CD8-positive, alpha-beta memory T cell (primary cell): ENCODE measurements at regions not wholly inside any gene's neighbourhood (a gene's known extent, or its start where the extent isn't known, plus 50 kb on each side); places are given as distances from the start of the nearest gene placed in this dataset.
"Not testable (repeated sequence)": the region's sequence is repeated elsewhere in the genome, so short reads cannot be mapped to it uniquely, and the experiment has no call there.

Source experiments
- CTCF ChIA-PET: fragments of 350-600 bp; sonication (Branson Sonifier 250); formaldehyde crosslinking; loops from one replicate; lab custom pipeline; 2021; ENCODE audit warnings: antibody characterized with exemption; lab: Charles Lee
- POLR2A ChIA-PET: fragments of 350-600 bp; sonication (Branson Sonifier 250); formaldehyde crosslinking; loops from one replicate; lab custom pipeline; 2021; ENCODE audit warnings: antibody characterized with exemption; lab: Charles Lee
- DNase-seq, 5 donors: peaks; one replicate each; pipeline versions ENCODE4 v3.0.0 to v3.0.0-alpha.2; 2020 to 2022; ENCODE audit warnings: mixed read lengths in 1 of 5
- H3K27ac ChIP-seq: one replicate; pipeline ENCODE4 v1.7.0; 2013; ENCODE audit warnings: low read depth, mild to moderate bottlenecking, low read length, moderate library complexity
- H3K27me3 ChIP-seq: 2 replicates; pipeline ENCODE4 v1.7.0; 2013; ENCODE audit warnings: low read length, mild to moderate bottlenecking; ENCODE audit not compliant: insufficient read depth, poor library complexity, severe bottlenecking
- H3K36me3 ChIP-seq: 2 replicates; pipeline ENCODE4 v1.7.0; 2013; ENCODE audit warnings: mild to moderate bottlenecking, low read length, moderate library complexity; ENCODE audit not compliant: insufficient read depth
- H3K4me1 ChIP-seq: 2 replicates; pipeline ENCODE4 v1.7.0; 2013; ENCODE audit warnings: mild to moderate bottlenecking, low read length, moderate library complexity; ENCODE audit not compliant: insufficient read depth
- H3K4me3 ChIP-seq: 2 replicates; pipeline ENCODE4 v1.7.0; 2013; ENCODE audit warnings: mild to moderate bottlenecking, low read length
- H3K9me3 ChIP-seq: 2 replicates; pipeline ENCODE4 v1.7.0; 2013; ENCODE audit warnings: mild to moderate bottlenecking, low read length
- H3K27ac Mint-ChIP-seq, 8 donors: one replicate each; pipeline ENCODE4 v1.8.0; 2020 to 2021; ENCODE audit warnings: mixed read lengths in 8 of 8, mild to moderate bottlenecking in 6 of 8, inconsistent platforms in 3 of 8, moderate library complexity in 3 of 8
- H3K27me3 Mint-ChIP-seq, 2 donors: one replicate each; pipeline ENCODE4 v1.8.0; 2020 to 2021; ENCODE audit warnings: mixed read lengths in 2 of 2, mild to moderate bottlenecking in 1 of 2, moderate library complexity in 1 of 2
- H3K36me3 Mint-ChIP-seq, 3 donors: one replicate each; pipeline ENCODE4 v1.8.0; 2020 to 2021; ENCODE audit warnings: mixed read lengths in 3 of 3, inconsistent platforms in 1 of 3, mild to moderate bottlenecking in 1 of 3
- H3K4me1 Mint-ChIP-seq, 3 donors: one replicate each; pipeline ENCODE4 v1.8.0; 2020 to 2021; ENCODE audit warnings: mixed read lengths in 3 of 3, inconsistent platforms in 1 of 3, mild to moderate bottlenecking in 1 of 3
- H3K4me3 Mint-ChIP-seq, 7 donors: one replicate each; pipeline ENCODE4 v1.8.0; 2020 to 2021; ENCODE audit warnings: mixed read lengths in 7 of 7, mild to moderate bottlenecking in 6 of 7, moderate library complexity in 4 of 7, inconsistent platforms in 2 of 7
- H3K9me3 Mint-ChIP-seq, 5 donors: one replicate each; pipeline ENCODE4 v1.8.0; 2020 to 2022; ENCODE audit warnings: mixed read lengths in 5 of 5, mild to moderate bottlenecking in 3 of 5, moderate library complexity in 2 of 5, inconsistent platforms in 1 of 5

DNA sequence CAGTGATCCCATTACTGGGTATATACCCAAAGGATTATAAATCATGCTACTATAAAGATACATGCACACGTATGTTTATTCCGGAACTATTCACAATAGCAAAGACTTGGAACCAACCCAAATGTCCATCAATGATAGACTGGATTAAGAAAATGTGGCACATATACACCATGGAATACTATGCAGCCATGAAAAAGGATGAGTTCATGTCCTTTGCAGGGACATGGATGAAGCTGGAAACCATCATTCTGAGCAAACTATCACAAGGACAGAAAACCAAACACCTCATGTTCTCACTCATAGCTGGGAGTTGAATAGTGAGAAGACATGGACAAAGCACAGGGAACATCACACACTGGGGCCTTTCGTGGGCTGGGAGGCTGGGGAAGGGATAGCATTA is 129.8 kb upstream of the HAPLN1 start:
- H3K36me3 Mint-ChIP-seq, H3K4me3 Mint-ChIP-seq, POLR2A ChIA-PET, H3K4me1 ChIP-seq, H3K4me3 ChIP-seq, H3K27me3 Mint-ChIP-seq, H3K9me3 ChIP-seq, H3K36me3 ChIP-seq, CTCF ChIA-PET, H3K27ac ChIP-seq, H3K4me1 Mint-ChIP-seq, H3K27ac Mint-ChIP-seq, DNase-seq, H3K27me3 ChIP-seq: not testable (repeated sequence)
- H3K9me3 Mint-ChIP-seq, result peaks cover 0 to 14% (median 3%) of the 10 kb centered on the region in 5 donors

DNA sequence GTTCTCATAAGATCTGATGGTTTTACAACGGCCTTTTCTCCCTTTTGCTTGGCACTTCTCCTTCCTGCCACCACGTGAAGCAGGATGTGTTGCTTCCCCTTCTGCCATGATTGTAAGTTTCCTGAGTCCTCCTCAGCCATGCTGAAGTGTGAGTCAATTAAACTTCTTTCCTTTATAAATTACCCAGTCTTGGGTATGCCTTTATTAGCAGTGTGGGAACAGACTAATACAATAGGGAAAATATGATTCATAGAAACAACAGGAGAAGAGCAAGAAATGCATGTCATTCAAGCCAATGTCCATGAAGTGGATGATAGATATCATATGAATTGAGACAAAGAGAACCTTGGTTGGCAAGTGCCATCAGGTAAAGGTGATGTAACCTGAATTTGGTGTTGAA is 128.3 kb upstream of the HAPLN1 start:
- no peaks in the 10 kb centered on the region for H3K36me3 Mint-ChIP-seq
- Histone ChIP-seq H3K27me3 (no peaks in the 10 kb centered on the region), H3K4me3 (no peak overlapping the region), H3K27ac (no peak overlapping the region), H3K9me3 (no peaks in the 10 kb centered on the region), H3K4me1 (no peaks in the 10 kb centered on the region), H3K36me3 (no peaks in the 10 kb centered on the region)
- no peaks in the 10 kb centered on the region for H3K4me1 Mint-ChIP-seq
- no peak overlapping the region for H3K4me3 Mint-ChIP-seq
- no peak overlapping the region for H3K27ac Mint-ChIP-seq
- ChIA-PET CTCF (no interaction called here), POLR2A (no interaction called here)
- peaks cover 0 to 15% (median 3%) of the 10 kb centered on the region in 5 donors for H3K9me3 Mint-ChIP-seq
- no peak for DNase-seq
- H3K27me3 Mint-ChIP-seq, result peaks cover 0 to 1% of the 10 kb centered on the region in 2 donors

DNA sequence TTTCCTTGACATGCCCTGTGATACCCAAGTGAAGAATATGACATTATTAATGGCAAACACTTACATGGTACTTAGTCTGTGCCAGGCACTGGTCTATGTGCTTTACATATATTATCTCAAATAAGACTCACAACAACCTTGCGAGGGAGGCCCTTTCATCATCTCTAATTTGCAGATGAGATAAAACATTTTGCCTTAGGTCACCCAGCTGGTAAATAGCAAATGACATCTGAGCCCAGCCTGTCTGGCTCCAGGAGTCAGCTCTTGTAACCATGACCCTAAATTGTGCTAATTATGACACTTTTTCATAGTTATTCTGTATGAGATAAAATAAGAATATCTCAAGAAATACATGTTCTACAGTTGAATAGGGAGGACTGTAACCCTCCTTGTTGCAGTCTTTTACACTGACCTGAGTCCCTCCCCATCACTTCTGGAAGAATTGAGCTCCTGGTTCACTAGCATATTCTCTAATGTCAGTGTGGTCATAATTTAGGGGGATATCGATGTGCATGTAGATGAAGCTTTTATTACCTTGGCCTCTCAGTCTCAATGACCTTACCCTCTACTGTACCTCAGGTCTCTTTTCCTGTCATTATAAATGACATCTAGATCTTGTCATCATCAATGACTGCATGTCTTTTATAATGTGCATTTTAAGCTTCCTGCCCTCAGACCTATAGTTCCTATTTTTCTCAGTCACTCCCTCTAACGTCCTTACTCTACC is 126.1 kb upstream of the HAPLN1 start:
- no peak overlapping the region for H3K27ac Mint-ChIP-seq
- POLR2A ChIA-PET, result no interaction called here
- H3K36me3 Mint-ChIP-seq, result no peaks in the 10 kb centered on the region
- Histone ChIP-seq H3K27me3 (no peaks in the 10 kb centered on the region), H3K27ac (no peak overlapping the region), H3K4me3 (no peak overlapping the region), H3K4me1 (no peaks in the 10 kb centered on the region), H3K36me3 (no peaks in the 10 kb centered on the region), H3K9me3 (no peaks in the 10 kb centered on the region)
- H3K27me3 Mint-ChIP-seq, result peaks cover 0 to 1% of the 10 kb centered on the region in 2 donors
- H3K4me1 Mint-ChIP-seq, result no peaks in the 10 kb centered on the region
- H3K4me3 Mint-ChIP-seq, result no peak overlapping the region
- no peak for DNase-seq
- H3K9me3 Mint-ChIP-seq, result peaks cover 0 to 14% (median 4%) of the 10 kb centered on the region in 5 donors
- CTCF ChIA-PET, result no interaction called here

DNA sequence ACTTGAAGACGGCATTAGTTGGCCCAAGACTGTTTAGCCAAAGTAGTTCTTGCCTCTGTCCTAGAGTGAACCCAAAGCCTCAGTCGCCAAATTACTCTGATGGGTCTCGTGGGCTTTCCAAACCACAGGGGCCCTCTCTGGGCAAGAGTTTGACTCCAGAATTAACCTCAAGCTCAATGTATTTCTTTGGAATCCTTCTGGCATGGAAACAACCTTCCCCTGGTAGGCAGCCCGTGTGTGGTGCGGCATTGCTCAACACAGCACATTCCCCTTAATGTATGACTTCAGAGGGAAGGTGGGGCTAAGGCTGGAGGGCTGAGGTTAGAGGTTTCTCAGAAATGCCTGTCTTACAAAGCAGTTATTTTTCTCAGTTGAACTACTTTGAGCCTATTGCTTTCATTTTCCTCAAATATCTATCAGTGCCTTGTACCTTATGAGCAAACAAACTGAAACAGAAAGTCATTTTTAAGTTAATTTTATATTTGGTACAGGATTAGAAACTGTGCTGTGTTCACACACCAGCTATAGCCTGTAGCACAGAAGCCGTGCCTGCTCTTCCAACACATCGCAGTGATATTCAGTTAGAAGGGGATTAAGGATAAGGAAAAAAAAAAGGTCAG is 123.9 kb upstream of the HAPLN1 start:
- H3K27me3 ChIP-seq, result no peaks in the 10 kb centered on the region
- no peak for DNase-seq
- H3K4me3 ChIP-seq, result no peak overlapping the region
- H3K27me3 Mint-ChIP-seq, result peaks cover 0 to 1% of the 10 kb centered on the region in 2 donors
- H3K4me1 ChIP-seq, result no peaks in the 10 kb centered on the region
- peak overlapping the region in 1 of 7 donors; percentile 29 for H3K4me3 Mint-ChIP-seq
- H3K4me1 Mint-ChIP-seq, result no peaks in the 10 kb centered on the region
- peaks cover 0 to 16% (median 3%) of the 10 kb centered on the region in 5 donors for H3K9me3 Mint-ChIP-seq
- ChIA-PET POLR2A (no interaction called here), CTCF (no interaction called here)
- no peak overlapping the region for H3K27ac Mint-ChIP-seq
- H3K27ac ChIP-seq, result no peak overlapping the region
- no peaks in the 10 kb centered on the region for H3K36me3 Mint-ChIP-seq
- H3K36me3 ChIP-seq, result no peaks in the 10 kb centered on the region
- H3K9me3 ChIP-seq, result no peaks in the 10 kb centered on the region

DNA sequence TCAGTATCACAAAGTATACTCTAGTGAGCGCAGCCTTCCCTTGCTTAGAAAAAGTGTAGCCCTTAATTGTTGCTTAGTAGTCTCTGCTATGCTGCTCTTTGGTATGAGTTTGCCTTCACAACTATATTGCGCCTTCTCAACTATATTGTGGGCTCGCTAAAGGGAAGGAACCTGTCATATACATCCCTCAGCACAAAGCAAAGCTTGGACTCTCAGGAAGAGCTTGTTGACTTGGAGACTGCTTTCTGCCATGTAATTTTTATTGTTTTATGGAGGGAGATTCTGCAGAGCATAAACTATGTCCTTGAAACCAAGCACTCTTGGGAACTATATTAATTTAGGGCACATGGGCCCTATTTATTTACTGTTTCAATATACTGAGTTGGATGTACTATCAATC is 119.1 kb upstream of the HAPLN1 start:
- H3K36me3 ChIP-seq, result no peaks in the 10 kb centered on the region
- H3K9me3 ChIP-seq, result no peaks in the 10 kb centered on the region
- no peaks in the 10 kb centered on the region for H3K36me3 Mint-ChIP-seq
- H3K4me3 ChIP-seq, result no peak overlapping the region
- H3K27me3 ChIP-seq, result no peaks in the 10 kb centered on the region
- no peak overlapping the region for H3K27ac Mint-ChIP-seq
- no peaks in the 10 kb centered on the region for H3K27me3 Mint-ChIP-seq
- CTCF ChIA-PET, result no interaction called here
- H3K4me1 ChIP-seq, result no peaks in the 10 kb centered on the region
- H3K27ac ChIP-seq, result no peak overlapping the region
- peaks cover 0 to 13% (median 5%) of the 10 kb centered on the region in 5 donors for H3K9me3 Mint-ChIP-seq
- POLR2A ChIA-PET, result no interaction called here
- no peak for DNase-seq
- no peak overlapping the region for H3K4me3 Mint-ChIP-seq
- H3K4me1 Mint-ChIP-seq, result no peaks in the 10 kb centered on the region

DNA sequence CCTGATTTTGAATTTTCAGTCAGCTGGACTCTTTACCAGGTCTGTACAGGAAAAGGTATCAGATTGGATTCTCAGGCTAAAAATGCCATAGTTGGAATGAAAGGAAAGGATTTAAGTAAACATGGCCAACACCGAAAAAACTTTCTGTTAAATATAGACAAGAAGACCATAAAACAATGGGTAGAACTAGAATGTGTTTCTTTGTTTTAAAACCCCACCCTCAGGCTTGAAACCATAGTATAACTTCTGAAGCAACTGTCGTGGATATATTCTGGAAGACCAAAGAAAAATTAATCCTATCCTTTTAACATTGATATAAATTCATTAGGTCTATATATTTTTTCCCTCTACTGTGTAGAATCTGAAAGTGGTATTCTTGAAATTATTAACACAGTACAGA is 118.6 kb upstream of the HAPLN1 start:
- Mint-ChIP-seq H3K27me3 (no peaks in the 10 kb centered on the region), H3K36me3 (no peaks in the 10 kb centered on the region), H3K4me1 (no peaks in the 10 kb centered on the region), H3K9me3 (peaks cover 0 to 14% (median 5%) of the 10 kb centered on the region in 5 donors), H3K4me3 (no peak overlapping the region), H3K27ac (no peak overlapping the region)
- no peaks in the 10 kb centered on the region for H3K27me3 ChIP-seq
- no peak overlapping the region for H3K4me3 ChIP-seq
- CTCF ChIA-PET, result no interaction called here
- no peaks in the 10 kb centered on the region for H3K9me3 ChIP-seq
- H3K36me3 ChIP-seq, result no peaks in the 10 kb centered on the region
- no peak overlapping the region for H3K27ac ChIP-seq
- no peaks in the 10 kb centered on the region for H3K4me1 ChIP-seq
- no peak for DNase-seq
- POLR2A ChIA-PET, result no interaction called here

DNA sequence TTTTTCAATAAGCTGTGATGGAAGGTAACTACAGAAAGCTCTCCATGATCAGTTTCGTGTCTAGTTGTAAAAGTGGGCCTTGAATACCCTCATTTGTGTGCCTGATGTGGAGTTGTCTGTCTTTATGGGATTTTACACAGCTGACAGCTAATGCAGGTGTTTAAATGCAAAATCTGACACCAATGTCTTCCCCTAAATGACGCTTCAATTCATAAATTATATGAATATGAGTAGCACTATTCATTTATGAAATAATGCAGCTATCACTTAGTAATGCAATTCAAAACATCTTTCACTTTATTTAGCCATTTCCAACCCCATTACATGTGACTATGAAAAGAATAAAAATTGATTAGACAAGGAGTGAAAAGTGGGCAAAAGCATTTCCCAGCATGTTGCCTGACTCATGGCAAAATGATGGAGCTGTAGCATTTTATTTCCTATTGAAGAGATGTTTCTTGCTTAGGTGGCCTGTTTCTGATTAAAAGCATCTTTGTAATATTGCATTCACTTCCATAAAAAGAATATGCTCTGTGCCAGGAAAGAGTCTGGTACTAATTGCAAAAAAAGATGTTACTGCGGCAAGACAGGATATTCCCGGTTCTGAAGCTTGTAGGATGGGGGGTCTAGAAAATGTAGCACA is 116.7 kb upstream of the HAPLN1 start:
- Histone ChIP-seq H3K36me3 (no peaks in the 10 kb centered on the region), H3K4me1 (no peaks in the 10 kb centered on the region), H3K27ac (no peak overlapping the region), H3K27me3 (no peaks in the 10 kb centered on the region), H3K9me3 (no peaks in the 10 kb centered on the region), H3K4me3 (no peak overlapping the region)
- POLR2A ChIA-PET, result no interaction called here
- Mint-ChIP-seq H3K36me3 (no peaks in the 10 kb centered on the region), H3K4me1 (no peaks in the 10 kb centered on the region), H3K9me3 (peaks cover 0 to 14% (median 5%) of the 10 kb centered on the region in 5 donors), H3K4me3 (no peak overlapping the region), H3K27me3 (no peaks in the 10 kb centered on the region), H3K27ac (no peak overlapping the region)
- DNase-seq, result no peak
- CTCF ChIA-PET, result no interaction called here

DNA sequence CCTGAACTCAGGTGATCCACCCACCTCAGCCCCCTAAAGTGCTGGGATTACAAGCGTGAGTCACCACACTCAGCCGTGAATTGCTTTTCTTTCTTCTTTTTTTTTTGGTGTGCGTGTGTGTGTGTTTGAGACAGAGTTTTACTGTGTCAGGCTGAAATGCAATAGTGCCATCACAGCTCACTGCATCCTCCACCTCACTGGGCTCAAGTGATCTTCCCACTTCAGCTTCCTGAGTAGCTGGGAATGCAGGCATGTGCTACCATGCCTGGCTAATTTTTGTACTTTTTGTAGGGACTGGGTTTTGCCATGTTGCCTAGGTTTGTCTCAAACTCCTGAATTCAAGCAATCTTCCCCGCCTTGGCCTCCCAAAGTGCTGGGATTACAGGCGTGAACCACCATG is 113.7 kb upstream of the HAPLN1 start:
- H3K4me3 ChIP-seq, result no peak overlapping the region
- H3K9me3 ChIP-seq, result no peaks in the 10 kb centered on the region
- no peaks in the 10 kb centered on the region for H3K4me1 ChIP-seq
- H3K4me1 Mint-ChIP-seq, result no peaks in the 10 kb centered on the region
- no peak for DNase-seq
- H3K36me3 Mint-ChIP-seq, result no peaks in the 10 kb centered on the region
- no peak overlapping the region for H3K4me3 Mint-ChIP-seq
- H3K27me3 ChIP-seq, result no peaks in the 10 kb centered on the region
- no peak overlapping the region for H3K27ac Mint-ChIP-seq
- H3K9me3 Mint-ChIP-seq, result peaks cover 0 to 8% (median 6%) of the 10 kb centered on the region in 5 donors
- H3K27me3 Mint-ChIP-seq, result no peaks in the 10 kb centered on the region
- CTCF ChIA-PET, result no interaction called here
- no peaks in the 10 kb centered on the region for H3K36me3 ChIP-seq
- no peak overlapping the region for H3K27ac ChIP-seq
- POLR2A ChIA-PET, result no interaction called here
